ENCODE measurements at regions not wholly inside any gene's neighbourhood (a gene's known extent, or its start where the extent isn't known, plus 50 kb on each side); places are given as distances from the start of the nearest gene placed in this dataset.

- Histone ChIP-seq H3K27me3 (no peaks in the 10 kb centered on the region), H3K27ac (no peak overlapping the region), H3K4me3 (no peak overlapping the region), H3K36me3 (no peaks in the 10 kb centered on the region), H3K4me1 (peaks cover 0 to 24% (median 3%) of the 10 kb centered on the region in 12 donors), H3K9me3 (no peaks in the 10 kb centered on the region)
- DNase-seq = no peak
- intact Hi-C loops (cut with DNase I) = loop anchor here in 1 of 10 donors (10.0 kb wide), 1 partner anchor 55 kb away; no protein-coding TSS in a partner anchor
- TF ChIP-seq CTCF (IDR thresholded peaks at IDR 0.05) (no peak), POLR2A (IDR thresholded peaks at IDR 0.05) (no peak)
- WGBS, 4 donors = 98 to 99% (median 98%) methylated on average over 3 of the region's 3 CpGs
- no peak for ATAC-seq
Observed at GRCh38 chr5:57859626-57860025, 377.0 kb upstream of the ACTBL2 start.

- Histone ChIP-seq H3K36me3 (no peaks in the 10 kb centered on the region), H3K4me3 (no peak overlapping the region), H3K27ac (no peak overlapping the region), H3K27me3 (no peaks in the 10 kb centered on the region), H3K9me3 (no peaks in the 10 kb centered on the region), H3K4me1 (peaks cover 0 to 32% (median 9%) of the 10 kb centered on the region in 12 donors)
- intact Hi-C loops (cut with DNase I) = no loop called here
- DNase-seq (peak in 3 of 5 donors; percentile 26 to 40 (median 32)), ATAC-seq (peak in 2 of 4 donors; percentile 21 to 52)
- TF ChIP-seq POLR2A (IDR thresholded peaks at IDR 0.05) (no peak), CTCF (IDR thresholded peaks at IDR 0.05) (no peak)
Observed at GRCh38 chr5:57858905-57859304, 376.3 kb upstream of the ACTBL2 start.

- Histone ChIP-seq H3K4me1 (peaks cover 0 to 32% (median 9%) of the 10 kb centered on the region in 12 donors), H3K27ac (no peak overlapping the region), H3K9me3 (no peaks in the 10 kb centered on the region), H3K4me3 (no peak overlapping the region), H3K36me3 (no peaks in the 10 kb centered on the region), H3K27me3 (no peaks in the 10 kb centered on the region)
- intact Hi-C loops (cut with DNase I) = no loop called here
- TF ChIP-seq POLR2A (IDR thresholded peaks at IDR 0.05) (no peak), CTCF (IDR thresholded peaks at IDR 0.05) (no peak)
- DNase-seq = no peak
- ATAC-seq = no peak
Observed at GRCh38 chr5:57857696-57858095, 375.1 kb upstream of the ACTBL2 start.

- 97 to 100% (median 98%) methylated on average over 2 of the region's 2 CpGs for WGBS, 4 donors
- H3K4me1 ChIP-seq = peaks cover 0 to 22% (median 9%) of the 10 kb centered on the region in 12 donors
- H3K27me3 ChIP-seq = no peaks in the 10 kb centered on the region
- ATAC-seq (no peak), DNase-seq (no peak)
- no peak overlapping the region for H3K4me3 ChIP-seq
- peak overlapping the region in 1 of 12 donors; percentile 6 for H3K27ac ChIP-seq
- H3K9me3 ChIP-seq = no peaks in the 10 kb centered on the region
- no peaks in the 10 kb centered on the region for H3K36me3 ChIP-seq
- intact Hi-C loops (cut with DNase I) = no loop called here
- no peak for TF ChIP-seq POLR2A (IDR thresholded peaks at IDR 0.05)
- no peak for TF ChIP-seq CTCF (IDR thresholded peaks at IDR 0.05)
Observed at GRCh38 chr5:57855831-57856230, 373.2 kb upstream of the ACTBL2 start.
